K562 (cell line): ENCODE measurements at regions not wholly inside any gene's neighbourhood (a gene's known extent, or its start where the extent isn't known, plus 50 kb on each side); places are given as distances from the start of the nearest gene placed in this dataset.

Source experiments
- ARHGAP35 ChIP-seq: fragments of 450-650 bp; IDR thresholded peaks from 2 replicates; pipeline ENCODE4 v1.6.1; 2018; ENCODE audit not compliant: partially characterized antibody
- CHD7 ChIP-seq: fragments of 200-600 bp; sonication (generic); IDR thresholded peaks from one replicate; pipeline ENCODE4 v1.6.1; 2012; ENCODE audit warnings: mild to moderate bottlenecking, low read depth, low read length, inconsistent platforms
- EHMT2 ChIP-seq: fragments of 450-650 bp; IDR thresholded peaks from 2 replicates; pipeline ENCODE4 v1.6.1; 2018; ENCODE audit warnings: antibody characterized with exemption
- GABPB1 ChIP-seq: sonication (generic); formaldehyde crosslinking; IDR thresholded peaks from 2 replicates; pipeline ENCODE4 v1.8.0; 2022; ENCODE audit warnings: mild to moderate bottlenecking, missing genetic modification reagents
- HDAC3 ChIP-seq: fragments of 450-650 bp; IDR thresholded peaks from 2 replicates; pipeline ENCODE4 v1.6.1; 2018; ENCODE audit warnings: borderline replicate concordance, mild to moderate bottlenecking, moderate library complexity; ENCODE audit not compliant: partially characterized antibody
- KDM1A ChIP-seq, 2 experiments: fragments of 450-650 bp; IDR thresholded peaks; 2 replicates each; pipeline ENCODE4 v1.6.1; 2016; ENCODE audit warnings: mild to moderate bottlenecking in 2 of 2
- MTF1 ChIP-seq: fragments of 250-450 bp; sonication (Bioruptor Pico); IDR thresholded peaks from 2 replicates; pipeline ENCODE4 v1.9.0; 2021; ENCODE audit warnings: moderate library complexity, mild to moderate bottlenecking, inconsistent platforms, borderline replicate concordance

GRCh38 chr1:199608414-199608813 lies 419.1 kb upstream of the NR5A2 start (continued):
- TF ChIP-seq CHD7: no peak
- no peak for TF ChIP-seq EHMT2
- TF ChIP-seq MTF1 (CRISPR knock-in tag): no peak
- no peak for TF ChIP-seq HDAC3
- TF ChIP-seq ARHGAP35: no peak
- TF ChIP-seq KDM1A (IDR thresholded peaks at IDR 0.05): no peak
- TF ChIP-seq GABPB1: no peak
